ENCODE measurements at regions not wholly inside any gene's neighbourhood (a gene's known extent, or its start where the extent isn't known, plus 50 kb on each side); places are given as distances from the start of the nearest gene placed in this dataset.

DNA sequence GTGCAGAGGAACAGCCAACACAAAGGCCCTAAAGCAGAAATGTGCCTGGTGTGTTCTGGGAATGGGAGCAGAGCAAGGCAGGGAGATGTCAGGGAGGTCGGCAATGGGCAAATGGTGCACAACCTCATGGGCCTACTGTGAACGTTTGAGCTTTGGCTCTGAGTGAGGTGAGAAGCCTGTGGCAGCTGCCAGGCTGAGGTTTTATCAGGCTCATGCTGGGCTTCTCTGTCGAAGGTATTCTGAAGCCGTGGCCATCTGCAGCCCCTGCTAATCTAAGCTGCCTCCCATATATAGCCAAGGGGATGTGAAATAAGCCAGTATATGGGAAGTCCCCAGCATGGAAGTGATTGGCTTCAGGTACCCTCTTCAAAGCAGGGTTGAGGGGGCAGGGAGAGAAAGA lies 193.3 kb downstream of the SLC4A3 start:
- TF ChIP-seq POLR2A (IDR thresholded peaks at IDR 0.05; ENCODE audit: low read depth, low read length): no peak
- no peak for TF ChIP-seq PAX5 (IDR thresholded peaks at IDR 0.05; ENCODE audit: insufficient read depth, low read length, severe bottlenecking)
- TF ChIP-seq SPI1 (IDR thresholded peaks at IDR 0.05; ENCODE audit: low read depth, low read length): no peak
- no peak for TF ChIP-seq TAF1 (IDR thresholded peaks at IDR 0.05; ENCODE audit: low read depth, low read length)
- no peak for TF ChIP-seq POLR2AphosphoS5 (IDR thresholded peaks at IDR 0.05; ENCODE audit: low read depth, low read length)
- TF ChIP-seq POU2F2 (IDR thresholded peaks at IDR 0.05; ENCODE audit: low read depth, low read length): no peak
